GM12892 (cell line): ENCODE measurements at regions not wholly inside any gene's neighbourhood (a gene's known extent, or its start where the extent isn't known, plus 50 kb on each side); places are given as distances from the start of the nearest gene placed in this dataset.

Experiments
- DNase-seq: peaks from one replicate; pipeline ENCODE4 v3.0.0; 2011; ENCODE audit not compliant: insufficient read length
- FAIRE-seq: peaks from 2 replicates; lab custom pipeline; 2011; peaks lifted over from hg19 to GRCh38; lab: Jason Lieb, UNC
- POLR2A ChIP-seq: IDR thresholded peaks from 2 replicates; pipeline ENCODE4 v1.6.1; 2011; ENCODE audit warnings: low read depth, low read length, control low read depth
- POLR2AphosphoS5 ChIP-seq: IDR thresholded peaks from 2 replicates; pipeline ENCODE4 v1.6.1; 2011; ENCODE audit warnings: low read depth, low read length, control low read depth
- TAF1 ChIP-seq: IDR thresholded peaks from 2 replicates; pipeline ENCODE4 v1.6.1; 2011; ENCODE audit warnings: low read depth, mild to moderate bottlenecking, control low read depth, low read length, borderline replicate concordance

DNA sequence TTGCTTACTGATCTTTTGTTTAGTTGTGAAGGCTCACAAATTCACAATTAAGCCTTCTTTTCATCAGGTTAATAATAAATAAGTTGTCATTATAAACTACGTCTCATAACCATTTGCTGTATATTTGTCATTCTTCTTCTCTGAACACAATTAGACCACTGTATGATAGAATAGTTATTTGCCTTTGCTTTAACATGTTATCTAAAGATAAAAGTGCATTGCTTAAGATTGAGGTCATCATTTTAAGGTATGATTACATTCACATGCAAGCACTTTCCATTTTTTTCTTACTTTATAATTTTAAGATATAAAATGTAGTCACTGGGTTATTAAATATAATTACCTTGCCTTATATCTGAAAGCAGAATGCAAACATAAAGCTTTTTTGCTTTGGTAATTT, 80.1 kb upstream of the GLS start:
- no peak for FAIRE-seq
- TF ChIP-seq POLR2AphosphoS5 = no peak
- no peak for TF ChIP-seq TAF1
- TF ChIP-seq POLR2A = no peak
- no peak for DNase-seq

DNA sequence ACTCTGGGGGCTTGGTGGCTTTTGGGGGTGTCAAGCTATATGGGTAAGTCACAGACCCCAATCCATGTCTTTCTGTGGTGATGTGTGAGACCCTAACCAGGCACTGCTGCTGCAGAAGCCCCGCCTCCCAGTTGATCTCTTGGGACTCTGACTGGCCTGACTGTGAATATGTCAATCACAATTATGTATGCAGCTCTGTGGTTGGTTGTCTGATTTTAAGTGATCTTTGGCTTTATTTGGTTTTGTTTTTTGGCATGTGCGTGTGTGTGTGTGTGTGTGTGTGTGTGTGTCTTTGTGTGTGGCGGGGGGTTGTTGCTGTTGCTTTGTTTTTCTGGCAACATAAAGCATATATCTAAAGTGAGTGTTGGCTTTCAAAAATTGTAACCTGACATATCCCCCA, 78.5 kb upstream of the GLS start:
- FAIRE-seq (peak; percentile 38), DNase-seq (no peak)
- TF ChIP-seq POLR2A (no peak), TAF1 (no peak), POLR2AphosphoS5 (no peak)

DNA sequence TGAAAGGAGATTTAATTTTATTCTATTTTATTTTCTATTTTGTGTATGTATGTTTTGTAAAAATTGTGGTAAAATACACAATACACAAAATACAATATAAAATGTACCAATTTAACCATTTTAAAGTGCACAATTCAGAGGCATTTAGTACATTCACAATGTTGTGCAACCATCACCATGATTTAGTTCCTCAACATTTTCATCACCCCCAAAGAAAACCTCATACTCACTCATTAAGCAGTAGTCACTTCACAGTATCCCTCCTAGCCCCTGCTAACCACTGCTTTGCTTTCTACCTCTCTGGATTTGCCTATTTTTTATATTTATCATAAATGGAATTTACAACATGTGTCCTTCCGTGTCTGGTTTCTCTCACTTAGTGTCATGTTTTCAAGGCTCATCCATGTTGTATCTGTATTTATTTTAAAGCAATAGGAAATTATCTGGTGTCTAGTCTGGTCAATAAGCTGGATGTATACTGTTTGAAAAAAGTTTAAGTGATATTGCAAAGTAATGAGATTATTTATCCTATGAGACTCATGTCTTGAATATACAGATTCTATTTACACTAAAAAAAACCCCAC, 77.9 kb upstream of the GLS start:
- FAIRE-seq (no peak), DNase-seq (no peak)
- TF ChIP-seq POLR2A (no peak), TAF1 (no peak), POLR2AphosphoS5 (no peak)

DNA sequence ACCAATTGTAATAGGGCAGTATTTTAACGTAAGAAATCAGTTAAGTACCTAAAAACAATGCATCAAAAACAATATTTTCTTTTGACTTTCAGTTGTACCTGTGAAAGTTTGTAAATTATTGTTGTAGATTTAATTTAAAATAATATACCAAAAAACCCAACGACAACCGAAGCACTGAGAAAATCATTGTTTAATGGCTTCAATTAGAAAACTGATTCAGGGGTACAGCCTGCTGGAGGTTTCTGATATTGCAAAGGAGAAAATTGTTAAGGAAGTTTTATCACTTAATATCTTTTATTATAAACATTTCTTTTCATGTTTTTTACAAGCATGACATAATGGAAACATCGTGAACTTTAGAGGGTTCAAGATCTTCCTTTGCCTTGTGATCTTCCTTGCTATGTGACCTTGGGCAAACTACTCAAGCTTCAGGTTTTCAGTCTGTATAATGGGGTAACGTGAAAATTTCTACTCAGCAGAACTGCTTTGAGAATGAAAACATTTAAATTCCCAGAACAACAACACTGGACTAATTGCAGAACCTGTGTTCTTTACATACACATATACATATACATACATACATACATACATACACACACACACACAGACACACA, 76.3 kb upstream of the GLS start:
- TF ChIP-seq POLR2AphosphoS5 (no peak), POLR2A (no peak), TAF1 (no peak)
- FAIRE-seq = no peak
- no peak for DNase-seq

GRCh38 chr2:190805126-190805525, 75.5 kb upstream of the GLS start:
- DNase-seq (no peak), FAIRE-seq (no peak)
- TF ChIP-seq POLR2AphosphoS5 = no peak
- no peak for TF ChIP-seq POLR2A
- no peak for TF ChIP-seq TAF1

DNA sequence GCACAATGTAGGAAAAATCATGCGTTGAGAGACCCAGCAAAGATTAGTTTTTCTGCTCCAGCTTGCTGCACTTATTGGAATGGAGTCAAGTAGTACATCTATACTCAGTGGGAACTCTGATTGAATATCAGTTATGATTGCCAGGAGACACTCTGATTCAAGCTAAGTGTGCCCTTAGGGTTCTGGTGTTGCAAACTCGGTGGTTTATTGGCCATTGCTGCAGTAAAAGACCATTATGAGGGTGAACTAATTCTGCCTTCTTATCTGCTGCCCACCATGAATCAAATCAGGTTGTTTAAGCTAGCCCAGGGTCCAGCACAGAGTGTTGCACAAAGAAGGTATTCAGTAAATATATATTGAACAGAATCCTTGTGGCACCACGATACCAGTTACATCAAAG, 74.8 kb upstream of the GLS start:
- no peak for TF ChIP-seq POLR2A
- no peak for TF ChIP-seq TAF1
- no peak for TF ChIP-seq POLR2AphosphoS5
- FAIRE-seq (no peak), DNase-seq (no peak)

GRCh38 chr2:190807886-190808285, 72.7 kb upstream of the GLS start:
- DNase-seq (no peak), FAIRE-seq (no peak)
- TF ChIP-seq POLR2AphosphoS5 (no peak), TAF1 (no peak), POLR2A (no peak)

- no peak for TF ChIP-seq POLR2AphosphoS5
- TF ChIP-seq POLR2A = no peak
- TF ChIP-seq TAF1 = no peak
- DNase-seq (no peak), FAIRE-seq (peak; percentile 33)
These were observed 71.4 kb upstream of the GLS start for GRCh38 chr2:190809139-190809764.

DNA sequence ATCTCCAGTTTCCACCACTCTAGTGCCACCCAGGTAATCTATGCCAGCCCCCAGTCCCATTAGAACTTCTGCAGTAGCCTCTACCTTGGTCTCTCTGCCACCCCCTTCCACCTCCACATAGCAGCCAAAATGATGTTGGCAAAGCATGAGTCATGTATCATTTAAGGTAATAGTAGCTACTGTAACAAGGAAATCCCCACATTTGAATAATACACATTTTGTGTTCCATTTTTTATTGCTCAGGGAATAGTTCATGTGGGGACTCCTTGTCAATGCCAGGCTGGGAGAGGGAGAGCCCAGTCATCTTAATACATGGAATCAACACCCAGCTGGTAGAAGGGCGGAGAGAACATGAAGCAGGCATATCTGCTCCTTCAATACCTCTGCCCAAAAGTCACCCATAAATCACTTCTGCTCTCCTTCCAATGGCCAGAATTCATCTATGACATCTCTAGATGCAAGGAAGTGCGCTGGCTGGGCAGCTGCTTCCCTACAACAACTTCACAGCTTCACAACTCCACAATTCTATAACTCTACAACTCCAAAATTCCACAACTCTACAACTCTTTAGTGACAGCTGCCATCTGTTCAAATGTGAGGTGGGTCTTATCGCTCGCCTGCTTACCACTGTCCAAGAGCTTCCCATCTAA, 70.6 kb upstream of the GLS start:
- DNase-seq (no peak), FAIRE-seq (no peak)
- TF ChIP-seq TAF1 (no peak), POLR2A (no peak), POLR2AphosphoS5 (no peak)

GRCh38 chr2:190810981-190811587, 69.5 kb upstream of the GLS start:
- FAIRE-seq (no peak), DNase-seq (no peak)
- TF ChIP-seq POLR2A (no peak), TAF1 (no peak), POLR2AphosphoS5 (no peak)

GRCh38 chr2:190811811-190812210, 68.8 kb upstream of the GLS start:
- no peak for FAIRE-seq
- DNase-seq = no peak
- TF ChIP-seq TAF1 (no peak), POLR2AphosphoS5 (no peak), POLR2A (no peak)
